Transverse colon (tissue), 4 donors: ENCODE measurements at regions not wholly inside any gene's neighbourhood (a gene's known extent, or its start where the extent isn't known, plus 50 kb on each side); places are given as distances from the start of the nearest gene placed in this dataset.

ENCODE experiments used
- DNase-seq: peaks from one replicate; pipeline ENCODE4 v3.0.0-alpha.2; 2019
- H3K27ac ChIP-seq, 4 donors: fragments of 200-600 bp; sonication (generic); 2 replicates each; pipeline ENCODE4 v1.5.1; 2016 to 2018; ENCODE audit warnings: inconsistent platforms in 4 of 4
- H3K27me3 ChIP-seq: fragments of 200-600 bp; sonication (generic); 2 replicates; pipeline ENCODE4 v1.5.1; 2017; ENCODE audit warnings: inconsistent platforms
- H3K36me3 ChIP-seq, 4 donors: fragments of 200-600 bp; sonication (generic); 2 replicates each; pipeline ENCODE4 v1.5.1; 2017 to 2019; ENCODE audit warnings: inconsistent platforms in 4 of 4
- H3K4me1 ChIP-seq, 4 donors: fragments of 200-600 bp; sonication (generic); 2 replicates each; pipeline ENCODE4 v1.5.1; 2017 to 2020; ENCODE audit warnings: inconsistent platforms in 4 of 4
- H3K4me3 ChIP-seq, 4 donors: fragments of 200-600 bp; sonication (generic); 1 replicate in 1 of 4; 2 replicates in 3 of 4; pipeline versions ENCODE4 v1.5.1 to v1.6.1; 2017 to 2019; ENCODE audit warnings: inconsistent platforms in 4 of 4
- H3K9me3 ChIP-seq, 2 donors: fragments of 200-600 bp; sonication (generic); 2 replicates each; pipeline ENCODE4 v1.5.1; 2017 to 2019; ENCODE audit warnings: inconsistent platforms in 2 of 2
- CTCF ChIP-seq, 5 experiments: fragments of 200-600 bp in 3 of 5; fragments of 450-650 bp in 2 of 5; sonication (generic) in 3 of 5; IDR thresholded peaks; 1 replicate in 2 of 5; 2 replicates in 3 of 5; pipeline ENCODE4 v1.5.1; 2016 to 2017; ENCODE audit warnings: antibody characterized with exemption in 5 of 5, inconsistent platforms in 3 of 5, mild to moderate bottlenecking in 2 of 5, moderate library complexity in 1 of 5
- EP300 ChIP-seq: sonication (generic); formaldehyde crosslinking; IDR thresholded peaks from one replicate; pipeline ENCODE4 v1.6.1; 2017; ENCODE audit warnings: antibody characterized with exemption, low read depth
- POLR2A ChIP-seq: fragments of 450-650 bp; IDR thresholded peaks from one replicate; pipeline ENCODE4 v1.6.1; 2016; ENCODE audit warnings: antibody characterized with exemption, mild to moderate bottlenecking, moderate library complexity
- POLR2AphosphoS5 ChIP-seq, 3 donors: sonication (generic); formaldehyde crosslinking; IDR thresholded peaks; one replicate each; pipeline ENCODE4 v1.6.1; 2016; ENCODE audit warnings: antibody characterized with exemption in 3 of 3
- WGBS, 2 donors: methylation state at CpG; one replicate each; pipeline ENCODE4 v1.1.5; 2018; ENCODE audit warnings: low coverage in 1 of 2; 5-methylcytosine and 5-hydroxymethylcytosine counted together
- in situ Hi-C, 4 donors: fragments of 200-750 bp; cut with MboI; loops; one replicate each; pipeline versions ENCODE4 v1.15.0 to v1.15.1; 2017; ENCODE audit warnings: low sequenced_read_pairs in 3 of 4, low pct_ligation_motif_present in 1 of 4, low pct_unique_long_range_greater_than_20kb in 1 of 4
- intact Hi-C: fragments of 100-400 bp; cut with DNase I; formaldehyde crosslinking; loops from one replicate; pipeline ENCODE4 v1.15.1; 2023; ENCODE audit warnings: low total_unique reads

GRCh38 chr12:131551675-131552491 lies 159.0 kb upstream of the SFSWAP start:
- in situ Hi-C loops (no loop called here), intact Hi-C loops (no loop called here)
- no peaks in the 10 kb centered on the region for H3K9me3 ChIP-seq
- no peaks in the 10 kb centered on the region for H3K4me1 ChIP-seq
- no peaks in the 10 kb centered on the region for H3K36me3 ChIP-seq
- DNase-seq = no peak
- H3K4me3 ChIP-seq = no peak overlapping the region
- no peak for TF ChIP-seq POLR2A
- no peak for TF ChIP-seq CTCF (IDR thresholded peaks at IDR 0.05)
- TF ChIP-seq EP300 = no peak
- no peak for TF ChIP-seq POLR2AphosphoS5 (IDR thresholded peaks at IDR 0.05)
- no peak overlapping the region for H3K27ac ChIP-seq
- H3K27me3 ChIP-seq = no peaks in the 10 kb centered on the region
- WGBS, 2 donors = 82 to 98% methylated on average over 4 to 15 of the region's 15 CpGs

DNA sequence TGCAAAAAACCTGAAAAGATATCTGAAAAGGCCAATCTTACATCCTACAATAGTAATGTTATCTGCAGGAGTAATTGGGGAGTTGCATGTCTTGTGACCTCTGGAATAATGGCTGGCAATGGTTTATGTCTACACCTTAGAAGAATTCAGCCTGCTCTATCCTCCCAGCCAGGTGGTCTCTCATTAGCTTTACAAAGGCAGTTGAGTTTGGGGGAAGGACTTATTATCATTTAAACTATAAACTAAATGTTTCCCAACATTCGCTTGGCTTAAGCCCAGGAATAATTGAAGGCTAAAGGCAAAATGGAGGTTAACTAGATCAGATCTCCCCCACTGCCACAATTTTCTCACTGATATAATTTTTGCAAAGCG lies 158.4 kb upstream of the SFSWAP start:
- Histone ChIP-seq H3K27me3 (no peaks in the 10 kb centered on the region), H3K36me3 (no peaks in the 10 kb centered on the region), H3K4me3 (no peak overlapping the region), H3K4me1 (no peaks in the 10 kb centered on the region), H3K9me3 (no peaks in the 10 kb centered on the region), H3K27ac (no peak overlapping the region)
- DNase-seq = no peak
- in situ Hi-C loops = no loop called here
- 60 to 83% methylated on average over 1 to 2 of the region's 2 CpGs for WGBS, 2 donors
- TF ChIP-seq EP300 = no peak
- no peak for TF ChIP-seq CTCF (IDR thresholded peaks at IDR 0.05)
- no peak for TF ChIP-seq POLR2A
- no peak for TF ChIP-seq POLR2AphosphoS5 (IDR thresholded peaks at IDR 0.05)
- intact Hi-C loops = no loop called here

DNA sequence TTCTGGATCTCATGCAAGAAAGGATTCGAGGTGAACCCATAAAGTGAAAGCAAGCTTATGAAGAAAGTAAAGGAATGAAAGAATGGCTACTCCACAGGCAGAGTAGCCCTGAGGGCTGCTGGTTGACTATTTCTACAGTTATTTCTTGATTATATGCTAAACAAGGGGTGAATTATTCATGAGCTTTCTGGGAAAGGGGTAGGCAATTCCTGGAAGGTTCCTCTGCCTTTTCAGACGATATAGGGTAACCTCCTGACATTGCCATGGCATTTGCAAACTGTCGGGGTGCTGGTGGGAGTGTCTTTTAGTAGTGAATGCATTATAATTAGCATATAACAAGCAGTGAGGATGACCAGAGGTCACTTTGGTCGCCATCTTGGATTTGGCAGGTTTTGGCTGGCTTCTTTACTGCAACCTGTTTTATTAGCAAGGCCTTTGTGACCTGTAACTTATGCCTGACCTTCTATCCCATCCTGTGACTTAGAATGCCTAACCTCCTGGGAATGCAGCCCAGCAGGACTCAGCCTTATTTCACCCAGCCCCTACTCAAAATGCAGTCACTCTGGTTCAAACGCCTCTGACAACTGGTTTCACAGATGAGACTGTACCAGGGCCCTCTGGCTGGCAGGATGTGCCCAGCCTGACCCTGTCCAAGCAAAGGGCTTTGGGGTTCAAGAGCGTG lies 157.7 kb upstream of the SFSWAP start:
- Histone ChIP-seq H3K27me3 (no peaks in the 10 kb centered on the region), H3K27ac (no peak overlapping the region), H3K9me3 (no peaks in the 10 kb centered on the region), H3K4me3 (no peak overlapping the region), H3K4me1 (no peaks in the 10 kb centered on the region), H3K36me3 (no peaks in the 10 kb centered on the region)
- intact Hi-C loops = no loop called here
- 61 to 80% methylated on average over 4 to 6 of the region's 6 CpGs for WGBS, 2 donors
- in situ Hi-C loops = no loop called here
- TF ChIP-seq POLR2AphosphoS5 (IDR thresholded peaks at IDR 0.05) = no peak
- no peak for TF ChIP-seq CTCF (IDR thresholded peaks at IDR 0.05)
- no peak for TF ChIP-seq POLR2A
- no peak for TF ChIP-seq EP300
- no peak for DNase-seq

DNA sequence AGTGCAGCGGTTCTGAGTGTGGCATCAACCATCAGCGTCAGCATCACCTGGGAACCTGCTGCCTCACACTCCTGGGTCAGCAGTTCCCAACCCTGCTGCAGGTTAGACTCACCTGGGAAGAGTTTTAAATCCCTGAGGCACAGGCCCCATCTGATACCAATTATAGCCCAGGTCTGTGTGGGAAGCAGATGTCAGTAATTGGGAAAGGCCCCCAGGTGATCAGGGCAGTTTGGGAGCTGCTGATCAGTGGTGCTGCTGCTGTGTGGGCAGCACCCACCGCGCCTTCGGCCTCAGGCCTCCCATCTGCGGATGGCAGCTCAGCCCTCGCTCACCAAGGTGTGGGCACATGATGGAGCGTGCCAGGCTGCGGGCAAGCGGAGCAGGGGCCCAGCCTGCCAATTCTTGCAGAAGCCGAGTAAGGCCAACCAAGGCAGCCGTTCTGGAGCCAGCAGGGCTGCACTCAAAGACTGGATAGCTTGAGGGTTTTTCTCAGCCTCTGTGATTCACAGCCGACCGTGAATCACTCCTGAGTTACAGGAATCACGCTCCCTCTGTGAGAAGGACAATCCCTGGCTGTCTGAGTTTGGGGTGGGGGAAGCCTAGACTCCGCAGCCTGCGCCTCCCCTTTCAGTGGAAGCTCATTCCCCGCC lies 155.6 kb upstream of the SFSWAP start:
- in situ Hi-C loops (no loop called here), intact Hi-C loops (no loop called here)
- no peaks in the 10 kb centered on the region for H3K36me3 ChIP-seq
- no peak overlapping the region for H3K27ac ChIP-seq
- no peak for TF ChIP-seq EP300
- no peak for TF ChIP-seq CTCF (IDR thresholded peaks at IDR 0.05)
- TF ChIP-seq POLR2A = no peak
- TF ChIP-seq POLR2AphosphoS5 (IDR thresholded peaks at IDR 0.05) = no peak
- 84% methylated on average over 15 of the region's 18 CpGs; no CpG with 5 or more reads in 1 of the 2 donors for WGBS, 2 donors
- DNase-seq = no peak
- no peaks in the 10 kb centered on the region for H3K4me1 ChIP-seq
- no peaks in the 10 kb centered on the region for H3K27me3 ChIP-seq
- H3K4me3 ChIP-seq = no peak overlapping the region
- H3K9me3 ChIP-seq = no peaks in the 10 kb centered on the region
